ENCODE measurements at regions not wholly inside any gene's neighbourhood (a gene's known extent, or its start where the extent isn't known, plus 50 kb on each side); places are given as distances from the start of the nearest gene placed in this dataset.

DNA sequence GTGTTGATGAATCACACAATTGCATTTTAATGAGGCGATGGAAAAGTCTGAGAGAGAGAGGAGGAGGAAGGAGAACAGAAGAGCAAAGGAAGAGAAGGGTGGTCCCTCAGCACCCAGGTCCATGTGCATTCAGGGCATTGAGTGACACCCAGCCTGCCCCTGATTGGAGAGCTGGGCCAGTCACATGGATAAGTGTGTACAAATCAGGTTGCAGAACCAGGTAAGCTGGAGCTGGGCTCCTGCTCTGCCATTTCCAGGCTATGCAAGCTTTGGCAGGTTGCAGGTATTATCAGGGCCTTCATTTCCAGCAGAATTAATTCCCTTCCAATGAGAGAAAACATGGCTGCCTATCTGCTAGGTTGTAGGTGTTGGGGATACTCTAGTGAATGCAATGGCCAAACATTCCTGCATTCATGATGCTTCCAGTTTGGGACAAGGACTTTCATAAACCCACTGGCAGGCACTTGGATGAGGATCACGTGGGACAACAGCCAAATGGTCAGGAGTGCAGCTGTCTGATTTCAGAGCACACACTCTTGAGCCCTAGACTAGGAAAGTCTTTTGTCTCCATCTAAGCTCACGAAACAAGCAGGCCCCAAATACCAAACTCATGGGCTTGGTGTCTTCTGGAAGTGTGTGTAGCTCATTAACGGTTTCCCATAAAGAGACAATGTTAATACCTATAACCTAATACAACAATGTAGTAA lies 577.9 kb upstream of the CDH5 start:
- TF ChIP-seq, protein P1, sequence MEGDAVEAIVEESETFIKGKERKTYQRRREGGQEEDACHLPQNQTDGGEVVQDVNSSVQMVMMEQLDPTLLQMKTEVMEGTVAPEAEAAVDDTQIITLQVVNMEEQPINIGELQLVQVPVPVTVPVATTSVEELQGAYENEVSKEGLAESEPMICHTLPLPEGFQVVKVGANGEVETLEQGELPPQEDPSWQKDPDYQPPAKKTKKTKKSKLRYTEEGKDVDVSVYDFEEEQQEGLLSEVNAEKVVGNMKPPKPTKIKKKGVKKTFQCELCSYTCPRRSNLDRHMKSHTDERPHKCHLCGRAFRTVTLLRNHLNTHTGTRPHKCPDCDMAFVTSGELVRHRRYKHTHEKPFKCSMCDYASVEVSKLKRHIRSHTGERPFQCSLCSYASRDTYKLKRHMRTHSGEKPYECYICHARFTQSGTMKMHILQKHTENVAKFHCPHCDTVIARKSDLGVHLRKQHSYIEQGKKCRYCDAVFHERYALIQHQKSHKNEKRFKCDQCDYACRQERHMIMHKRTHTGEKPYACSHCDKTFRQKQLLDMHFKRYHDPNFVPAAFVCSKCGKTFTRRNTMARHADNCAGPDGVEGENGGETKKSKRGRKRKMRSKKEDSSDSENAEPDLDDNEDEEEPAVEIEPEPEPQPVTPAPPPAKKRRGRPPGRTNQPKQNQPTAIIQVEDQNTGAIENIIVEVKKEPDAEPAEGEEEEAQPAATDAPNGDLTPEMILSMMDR (conservative IDR thresholded peaks at IDR 0.05 in 1 of 2, IDR thresholded peaks at IDR 0.05 in 1 of 2; ENCODE audit: extremely low read depth in 1 of 2, insufficient read depth in 1 of 2, low read depth in 1 of 2, low read length in 2 of 2), result no peak
- TF ChIP-seq EZH2 (IDR thresholded peaks at IDR 0.05; ENCODE audit: borderline replicate concordance, low read length), result no peak
